ENCODE measurements at regions not wholly inside any gene's neighbourhood (a gene's known extent, or its start where the extent isn't known, plus 50 kb on each side); places are given as distances from the start of the nearest gene placed in this dataset.

DNA sequence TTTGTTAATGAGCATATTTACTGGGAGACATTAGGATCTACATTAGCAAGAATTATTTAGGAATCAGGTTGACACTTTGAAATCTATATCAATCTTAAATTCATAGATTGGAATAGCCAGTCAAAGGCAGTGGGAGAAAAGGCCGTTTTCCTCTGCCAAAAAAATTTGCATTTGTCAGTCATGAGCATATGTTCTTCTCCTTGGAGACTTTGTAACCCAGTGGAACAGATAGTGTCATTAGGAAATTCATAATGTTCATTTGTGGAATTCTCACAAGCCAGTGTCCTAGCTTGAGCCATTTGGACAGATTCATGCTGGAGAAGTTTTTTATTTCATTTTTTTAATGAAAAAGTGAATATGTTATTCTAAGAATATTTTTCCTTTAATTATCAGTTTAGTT, 260.1 kb downstream of the OXSM start:
- no peaks in the 10 kb centered on the region for H3K9me3 ChIP-seq (ENCODE audit: control insufficient read depth in 2 of 2, low read length in 2 of 2)
- ATAC-seq (ENCODE audit: low read depth in 2 of 2) = no peak
- H3K27me3 Mint-ChIP-seq = no peaks in the 10 kb centered on the region
- H3K27ac Mint-ChIP-seq = no peak overlapping the region
- no peaks in the 10 kb centered on the region for H3K27me3 ChIP-seq (ENCODE audit: control insufficient read depth, insufficient read depth, low read length)
- H3K4me3 Mint-ChIP-seq = no peak overlapping the region
- no peaks in the 10 kb centered on the region for H3K4me1 Mint-ChIP-seq
- no peaks in the 10 kb centered on the region for H3K4me1 ChIP-seq (ENCODE audit: control insufficient read depth, insufficient read depth, low read length, poor library complexity, severe bottlenecking)
- H3K36me3 Mint-ChIP-seq = no peaks in the 10 kb centered on the region
- H3K9me3 Mint-ChIP-seq = peaks cover 0 to 3% (median 0%) of the 10 kb centered on the region in 7 donors
- H3K4me3 ChIP-seq (ENCODE audit: low read depth, low read length) = no peak overlapping the region
- no peak overlapping the region for H3K27ac ChIP-seq (ENCODE audit: insufficient read depth, low read length, poor library complexity, severe bottlenecking)
- DNase-seq = no peak
- H3K36me3 ChIP-seq (ENCODE audit: control insufficient read depth, insufficient read depth, low read length) = no peaks in the 10 kb centered on the region

DNA sequence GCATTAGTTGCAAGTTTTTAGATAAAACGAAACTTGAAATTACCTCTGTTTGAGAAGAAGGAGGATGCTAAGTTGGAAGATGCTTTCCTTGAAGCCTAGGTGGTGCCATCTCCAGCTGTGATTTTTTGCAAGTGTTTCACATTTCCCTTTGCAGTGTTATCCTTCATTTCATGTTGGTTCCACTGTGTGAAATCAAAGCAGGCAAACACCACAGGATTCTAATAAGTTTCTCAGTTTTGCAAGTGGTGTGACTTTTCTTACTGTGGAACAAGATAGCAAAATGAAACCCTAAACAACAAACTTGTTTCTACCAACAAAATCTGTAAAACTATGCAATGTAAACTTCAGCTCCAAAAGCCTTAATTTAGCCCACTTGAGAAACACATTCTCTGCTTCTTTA, 260.9 kb downstream of the OXSM start:
- Mint-ChIP-seq H3K9me3 (peaks cover 0 to 7% (median 2%) of the 10 kb centered on the region in 7 donors), H3K4me3 (no peak overlapping the region), H3K27ac (no peak overlapping the region), H3K27me3 (no peaks in the 10 kb centered on the region), H3K4me1 (no peaks in the 10 kb centered on the region), H3K36me3 (no peaks in the 10 kb centered on the region)
- DNase-seq (no peak), ATAC-seq (ENCODE audit: low read depth in 2 of 2) (no peak)
- no peaks in the 10 kb centered on the region for H3K9me3 ChIP-seq (ENCODE audit: control insufficient read depth in 2 of 2, low read length in 2 of 2)
- no peak overlapping the region for H3K4me3 ChIP-seq (ENCODE audit: low read depth, low read length)
- no peaks in the 10 kb centered on the region for H3K27me3 ChIP-seq (ENCODE audit: control insufficient read depth, insufficient read depth, low read length)
- H3K27ac ChIP-seq (ENCODE audit: insufficient read depth, low read length, poor library complexity, severe bottlenecking) = no peak overlapping the region
- no peaks in the 10 kb centered on the region for H3K4me1 ChIP-seq (ENCODE audit: control insufficient read depth, insufficient read depth, low read length, poor library complexity, severe bottlenecking)
- H3K36me3 ChIP-seq (ENCODE audit: control insufficient read depth, insufficient read depth, low read length) = no peaks in the 10 kb centered on the region

DNA sequence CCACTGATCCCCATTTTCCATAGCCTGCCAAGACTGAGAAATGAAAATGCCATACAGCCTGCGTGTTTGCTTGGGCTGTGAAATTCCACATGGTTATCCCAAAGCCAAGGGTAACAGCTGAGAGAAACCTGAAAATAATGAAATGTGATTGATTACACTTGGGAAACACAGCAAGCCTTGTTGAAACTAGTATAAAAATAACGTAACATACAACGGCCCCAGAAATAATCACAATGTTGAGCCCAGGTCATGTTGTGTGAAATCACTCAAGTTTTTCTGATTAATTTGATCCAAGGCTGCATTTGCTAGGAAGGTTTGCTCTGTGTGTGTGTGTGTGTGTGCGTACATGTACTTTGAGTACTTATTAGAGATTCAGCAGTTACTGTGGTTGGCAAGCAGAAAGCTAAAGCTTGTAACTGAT, 269.0 kb downstream of the OXSM start:
- Mint-ChIP-seq H3K4me3 (no peak overlapping the region), H3K27me3 (no peaks in the 10 kb centered on the region), H3K27ac (no peak overlapping the region), H3K4me1 (no peaks in the 10 kb centered on the region), H3K9me3 (peaks cover 0 to 7% (median 6%) of the 10 kb centered on the region in 7 donors), H3K36me3 (no peaks in the 10 kb centered on the region)
- Histone ChIP-seq H3K4me3 (ENCODE audit: low read depth, low read length) (no peak overlapping the region), H3K27ac (ENCODE audit: insufficient read depth, low read length, poor library complexity, severe bottlenecking) (no peak overlapping the region), H3K36me3 (ENCODE audit: control insufficient read depth, insufficient read depth, low read length) (no peaks in the 10 kb centered on the region), H3K27me3 (ENCODE audit: control insufficient read depth, insufficient read depth, low read length) (no peaks in the 10 kb centered on the region), H3K9me3 (ENCODE audit: control insufficient read depth in 2 of 2, low read length in 2 of 2) (no peaks in the 10 kb centered on the region), H3K4me1 (ENCODE audit: control insufficient read depth, insufficient read depth, low read length, poor library complexity, severe bottlenecking) (no peaks in the 10 kb centered on the region)
- no peak for ATAC-seq (ENCODE audit: low read depth in 2 of 2)
- DNase-seq = no peak

DNA sequence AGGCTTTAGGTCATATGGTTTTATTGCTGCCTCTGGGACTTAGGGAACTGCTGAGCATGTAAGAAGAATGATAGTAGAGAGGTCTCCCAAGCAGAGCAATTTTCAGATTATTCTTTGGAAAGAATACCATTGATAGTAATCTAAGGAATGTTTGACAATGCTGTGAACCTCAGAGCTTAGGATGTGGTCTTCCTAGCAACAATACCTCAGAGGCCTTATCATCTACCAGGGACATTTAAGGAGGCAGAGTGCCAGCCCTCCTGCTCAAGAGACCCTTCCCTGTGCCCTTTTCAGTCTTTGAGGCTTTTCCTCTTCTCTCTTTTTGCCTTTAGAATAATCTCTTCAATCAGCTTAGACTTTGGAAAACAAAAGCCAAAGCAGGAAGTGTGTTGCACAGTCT, 272.1 kb downstream of the OXSM start:
- no peak for DNase-seq
- ATAC-seq (ENCODE audit: low read depth in 2 of 2) = no peak
- no peaks in the 10 kb centered on the region for H3K4me1 ChIP-seq (ENCODE audit: control insufficient read depth, insufficient read depth, low read length, poor library complexity, severe bottlenecking)
- H3K4me3 ChIP-seq (ENCODE audit: low read depth, low read length) = no peak overlapping the region
- H3K27ac ChIP-seq (ENCODE audit: insufficient read depth, low read length, poor library complexity, severe bottlenecking) = no peak overlapping the region
- H3K27me3 Mint-ChIP-seq = no peaks in the 10 kb centered on the region
- H3K36me3 Mint-ChIP-seq = no peaks in the 10 kb centered on the region
- H3K9me3 ChIP-seq (ENCODE audit: control insufficient read depth in 2 of 2, low read length in 2 of 2) = no peaks in the 10 kb centered on the region
- no peaks in the 10 kb centered on the region for H3K4me1 Mint-ChIP-seq
- H3K9me3 Mint-ChIP-seq = peaks cover 0 to 6% (median 2%) of the 10 kb centered on the region in 7 donors
- H3K27ac Mint-ChIP-seq = no peak overlapping the region
- no peaks in the 10 kb centered on the region for H3K27me3 ChIP-seq (ENCODE audit: control insufficient read depth, insufficient read depth, low read length)
- no peaks in the 10 kb centered on the region for H3K36me3 ChIP-seq (ENCODE audit: control insufficient read depth, insufficient read depth, low read length)
- H3K4me3 Mint-ChIP-seq = no peak overlapping the region

GRCh38 chr3:26064297-26064696, 274.4 kb downstream of the OXSM start:
- Histone ChIP-seq H3K4me1 (ENCODE audit: control insufficient read depth, insufficient read depth, low read length, poor library complexity, severe bottlenecking) (no peaks in the 10 kb centered on the region), H3K36me3 (ENCODE audit: control insufficient read depth, insufficient read depth, low read length) (no peaks in the 10 kb centered on the region), H3K4me3 (ENCODE audit: low read depth, low read length) (no peak overlapping the region), H3K27me3 (ENCODE audit: control insufficient read depth, insufficient read depth, low read length) (no peaks in the 10 kb centered on the region), H3K9me3 (ENCODE audit: control insufficient read depth in 2 of 2, low read length in 2 of 2) (no peaks in the 10 kb centered on the region), H3K27ac (ENCODE audit: insufficient read depth, low read length, poor library complexity, severe bottlenecking) (no peak overlapping the region)
- Mint-ChIP-seq H3K27me3 (no peaks in the 10 kb centered on the region), H3K4me1 (no peaks in the 10 kb centered on the region), H3K9me3 (peaks cover 0 to 6% (median 0%) of the 10 kb centered on the region in 7 donors), H3K36me3 (no peaks in the 10 kb centered on the region), H3K4me3 (no peak overlapping the region), H3K27ac (no peak overlapping the region)
- DNase-seq (no peak), ATAC-seq (ENCODE audit: low read depth in 2 of 2) (no peak)

- ATAC-seq (ENCODE audit: low read depth in 2 of 2) = no peak
- Histone ChIP-seq H3K36me3 (ENCODE audit: control insufficient read depth, insufficient read depth, low read length) (no peaks in the 10 kb centered on the region), H3K4me1 (ENCODE audit: control insufficient read depth, insufficient read depth, low read length, poor library complexity, severe bottlenecking) (no peaks in the 10 kb centered on the region), H3K4me3 (ENCODE audit: low read depth, low read length) (no peak overlapping the region), H3K27ac (ENCODE audit: insufficient read depth, low read length, poor library complexity, severe bottlenecking) (no peak overlapping the region), H3K9me3 (ENCODE audit: control insufficient read depth in 2 of 2, low read length in 2 of 2) (no peaks in the 10 kb centered on the region), H3K27me3 (ENCODE audit: control insufficient read depth, insufficient read depth, low read length) (no peaks in the 10 kb centered on the region)
- Mint-ChIP-seq H3K36me3 (no peaks in the 10 kb centered on the region), H3K9me3 (peaks cover 0 to 6% (median 2%) of the 10 kb centered on the region in 7 donors), H3K27ac (no peak overlapping the region), H3K27me3 (no peaks in the 10 kb centered on the region), H3K4me1 (no peaks in the 10 kb centered on the region), H3K4me3 (no peak overlapping the region)
- DNase-seq = no peak
Measured at GRCh38 chr3:26068890-26069289, 279.0 kb downstream of the OXSM start.

DNA sequence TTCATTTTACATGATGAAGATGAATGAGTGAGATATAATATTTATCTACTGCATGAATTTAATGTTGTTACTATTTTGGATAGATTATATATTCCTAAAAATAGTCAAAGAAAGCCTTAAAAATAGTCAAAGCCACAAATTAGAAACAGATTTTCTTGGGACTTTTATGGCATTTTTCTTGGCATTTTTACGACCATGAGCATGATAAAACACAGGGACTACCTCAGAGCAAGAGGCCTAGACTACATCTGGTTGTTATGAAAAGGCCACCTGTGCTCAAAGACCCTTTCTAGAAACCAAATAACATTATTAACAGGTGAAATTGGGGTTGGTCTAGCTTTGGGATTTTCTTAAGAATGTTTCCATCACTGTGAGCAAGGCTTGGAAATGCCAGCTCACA, 281.0 kb downstream of the OXSM start:
- H3K9me3 ChIP-seq (ENCODE audit: control insufficient read depth in 2 of 2, low read length in 2 of 2) = no peaks in the 10 kb centered on the region
- ATAC-seq (ENCODE audit: low read depth in 2 of 2) (no peak), DNase-seq (no peak)
- H3K27me3 Mint-ChIP-seq = no peaks in the 10 kb centered on the region
- no peak overlapping the region for H3K27ac Mint-ChIP-seq
- peaks cover 0 to 6% (median 2%) of the 10 kb centered on the region in 7 donors for H3K9me3 Mint-ChIP-seq
- no peak overlapping the region for H3K27ac ChIP-seq (ENCODE audit: insufficient read depth, low read length, poor library complexity, severe bottlenecking)
- H3K36me3 ChIP-seq (ENCODE audit: control insufficient read depth, insufficient read depth, low read length) = no peaks in the 10 kb centered on the region
- H3K4me1 Mint-ChIP-seq = no peaks in the 10 kb centered on the region
- H3K4me1 ChIP-seq (ENCODE audit: control insufficient read depth, insufficient read depth, low read length, poor library complexity, severe bottlenecking) = no peaks in the 10 kb centered on the region
- H3K4me3 ChIP-seq (ENCODE audit: low read depth, low read length) = no peak overlapping the region
- no peaks in the 10 kb centered on the region for H3K27me3 ChIP-seq (ENCODE audit: control insufficient read depth, insufficient read depth, low read length)
- no peaks in the 10 kb centered on the region for H3K36me3 Mint-ChIP-seq
- no peak overlapping the region for H3K4me3 Mint-ChIP-seq

DNA sequence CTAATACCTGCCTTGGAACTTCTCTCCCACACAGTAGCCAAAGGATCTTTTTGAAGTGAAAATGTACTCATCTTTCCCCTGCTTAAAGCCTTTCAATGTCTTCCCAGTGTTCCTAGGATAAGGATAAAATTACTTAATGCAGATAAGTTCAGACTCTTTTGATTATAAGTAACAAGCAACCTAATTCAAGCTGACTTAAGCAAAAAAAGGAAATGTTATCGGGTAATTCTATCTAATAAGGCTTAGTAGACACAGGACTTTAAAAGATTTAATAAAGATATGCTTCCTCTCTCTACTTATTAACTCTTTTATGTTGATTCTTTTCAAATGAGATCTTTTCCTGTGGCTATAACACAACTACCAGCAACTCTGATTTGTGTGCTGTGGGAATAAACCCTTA, 284.2 kb downstream of the OXSM start:
- Histone ChIP-seq H3K4me1 (ENCODE audit: control insufficient read depth, insufficient read depth, low read length, poor library complexity, severe bottlenecking) (no peaks in the 10 kb centered on the region), H3K9me3 (ENCODE audit: control insufficient read depth in 2 of 2, low read length in 2 of 2) (no peaks in the 10 kb centered on the region), H3K4me3 (ENCODE audit: low read depth, low read length) (no peak overlapping the region), H3K36me3 (ENCODE audit: control insufficient read depth, insufficient read depth, low read length) (no peaks in the 10 kb centered on the region), H3K27ac (ENCODE audit: insufficient read depth, low read length, poor library complexity, severe bottlenecking) (no peak overlapping the region), H3K27me3 (ENCODE audit: control insufficient read depth, insufficient read depth, low read length) (no peaks in the 10 kb centered on the region)
- H3K27me3 Mint-ChIP-seq = no peaks in the 10 kb centered on the region
- DNase-seq (no peak), ATAC-seq (ENCODE audit: low read depth in 2 of 2) (no peak)
- no peaks in the 10 kb centered on the region for H3K4me1 Mint-ChIP-seq
- H3K4me3 Mint-ChIP-seq = no peak overlapping the region
- H3K9me3 Mint-ChIP-seq = peaks cover 0 to 6% (median 0%) of the 10 kb centered on the region in 7 donors
- H3K27ac Mint-ChIP-seq = no peak overlapping the region
- H3K36me3 Mint-ChIP-seq = no peaks in the 10 kb centered on the region

Measured in CD4-positive, CD25-positive, alpha-beta regulatory T cell (primary cell).